Colonic mucosa (tissue), 4 donors: ENCODE measurements at regions not wholly inside any gene's neighbourhood (a gene's known extent, or its start where the extent isn't known, plus 50 kb on each side); places are given as distances from the start of the nearest gene placed in this dataset.

Source experiments
- DNase-seq: peaks from one replicate; pipeline ENCODE4 v3.0.0-alpha.2; 2020
- H3K27ac ChIP-seq: fragments of 200-600 bp; one replicate; pipeline ENCODE4 v1.8.0; 2021
- H3K27me3 ChIP-seq: fragments of 200-600 bp; one replicate; pipeline ENCODE4 v1.8.0; 2021
- H3K36me3 ChIP-seq: fragments of 200-600 bp; one replicate; pipeline ENCODE4 v1.8.0; 2021
- H3K4me1 ChIP-seq: fragments of 200-600 bp; one replicate; pipeline ENCODE4 v1.8.0; 2021; ENCODE audit warnings: mild to moderate bottlenecking
- H3K4me3 ChIP-seq: fragments of 200-600 bp; one replicate; pipeline ENCODE4 v1.8.0; 2021
- H3K9ac ChIP-seq, 2 donors: one replicate each; pipeline ENCODE4 v1.7.0; 2013; ENCODE audit warnings: control low read depth in 2 of 2, low read depth in 2 of 2, low read length in 2 of 2
- H3K9me3 ChIP-seq: fragments of 200-600 bp; one replicate; pipeline ENCODE4 v1.8.0; 2021
- CTCF ChIP-seq: fragments of 200-600 bp; IDR thresholded peaks from one replicate; pipeline ENCODE4 v1.8.0; 2022; ENCODE audit warnings: antibody characterized with exemption, mild to moderate bottlenecking
- intact Hi-C: fragments of 100-400 bp; cut with DNase I; formaldehyde crosslinking; loops from one replicate; pipeline ENCODE4 v1.14.1; 2022
- donor health status: healthy.
- donor health status: DM: no; HTN: no; CAD: no.
- donor health status: DM: no; HTN: no; CAD: no.

GRCh38 chr5:103793595-103794182 is 231.1 kb upstream of the NUDT12 start:
- intact Hi-C loops: no loop called here
- Histone ChIP-seq H3K9me3 (no peaks in the 10 kb centered on the region), H3K9ac (no peak overlapping the region), H3K4me1 (no peaks in the 10 kb centered on the region), H3K36me3 (no peaks in the 10 kb centered on the region), H3K27me3 (no peaks in the 10 kb centered on the region), H3K27ac (no peak overlapping the region), H3K4me3 (no peak overlapping the region)
- DNase-seq: no peak
- TF ChIP-seq CTCF: no peak

- no peak for TF ChIP-seq CTCF
- Histone ChIP-seq H3K36me3 (no peaks in the 10 kb centered on the region), H3K4me1 (no peaks in the 10 kb centered on the region), H3K9ac (no peak overlapping the region), H3K27me3 (no peaks in the 10 kb centered on the region), H3K27ac (no peak overlapping the region), H3K9me3 (no peaks in the 10 kb centered on the region), H3K4me3 (no peak overlapping the region)
- no peak for DNase-seq
- intact Hi-C loops: no loop called here
Measured at GRCh38 chr5:103785569-103785968, 223.0 kb upstream of the NUDT12 start.

GRCh38 chr5:103783669-103784068 is 221.1 kb upstream of the NUDT12 start:
- no peak for DNase-seq
- Histone ChIP-seq H3K9ac (no peak overlapping the region), H3K4me1 (no peaks in the 10 kb centered on the region), H3K36me3 (no peaks in the 10 kb centered on the region), H3K4me3 (no peak overlapping the region), H3K27me3 (no peaks in the 10 kb centered on the region), H3K9me3 (no peaks in the 10 kb centered on the region), H3K27ac (no peak overlapping the region)
- intact Hi-C loops: no loop called here
- no peak for TF ChIP-seq CTCF

GRCh38 chr5:103780794-103781193 is 218.2 kb upstream of the NUDT12 start:
- Histone ChIP-seq H3K27me3 (no peaks in the 10 kb centered on the region), H3K9ac (no peak overlapping the region), H3K4me1 (no peaks in the 10 kb centered on the region), H3K4me3 (no peak overlapping the region), H3K27ac (no peak overlapping the region), H3K36me3 (no peaks in the 10 kb centered on the region), H3K9me3 (no peaks in the 10 kb centered on the region)
- no peak for TF ChIP-seq CTCF
- intact Hi-C loops: no loop called here
- no peak for DNase-seq

GRCh38 chr5:103774721-103775120 is 212.1 kb upstream of the NUDT12 start:
- H3K9ac ChIP-seq: no peak overlapping the region
- no peaks in the 10 kb centered on the region for H3K9me3 ChIP-seq
- no peak overlapping the region for H3K4me3 ChIP-seq
- no peaks in the 10 kb centered on the region for H3K27me3 ChIP-seq
- H3K4me1 ChIP-seq: no peaks in the 10 kb centered on the region
- intact Hi-C loops: no loop called here
- TF ChIP-seq CTCF: no peak
- no peak overlapping the region for H3K27ac ChIP-seq
- no peaks in the 10 kb centered on the region for H3K36me3 ChIP-seq
- no peak for DNase-seq
